ELR (cell line): ENCODE measurements at regions not wholly inside any gene's neighbourhood (a gene's known extent, or its start where the extent isn't known, plus 50 kb on each side); places are given as distances from the start of the nearest gene placed in this dataset.

Experiments
- DNase-seq: peaks from one replicate; pipeline ENCODE4 v3.0.0-alpha.2; 2015; ENCODE audit warnings: low read depth

GRCh38 chr1:184322253-184322652 is 64.6 kb upstream of the C1orf21 start:
- DNase-seq = no peak

GRCh38 chr1:184324972-184325371 is 61.9 kb upstream of the C1orf21 start:
- DNase-seq = no peak

- no peak for DNase-seq
Measured at GRCh38 chr1:184326278-184326677, 60.6 kb upstream of the C1orf21 start.

- DNase-seq = no peak
Measured at GRCh38 chr1:184329245-184329953, 57.4 kb upstream of the C1orf21 start.

GRCh38 chr1:184329962-184330868 is 56.6 kb upstream of the C1orf21 start:
- DNase-seq = no peak

- no peak for DNase-seq
Measured at GRCh38 chr1:184330875-184331274, 56.0 kb upstream of the C1orf21 start.
